ENCODE measurements at regions not wholly inside any gene's neighbourhood (a gene's known extent, or its start where the extent isn't known, plus 50 kb on each side); places are given as distances from the start of the nearest gene placed in this dataset.

- no peak for ATAC-seq (ENCODE audit: low read depth in 2 of 2)
- H3K27me3 Mint-ChIP-seq: peaks cover 7 to 21% (median 11%) of the 10 kb centered on the region in 3 donors
- no peaks in the 10 kb centered on the region for H3K4me1 Mint-ChIP-seq
- H3K9me3 Mint-ChIP-seq: peaks cover 0 to 15% (median 5%) of the 10 kb centered on the region in 7 donors
- peaks cover 0 to 8% of the 10 kb centered on the region in 2 donors for H3K36me3 Mint-ChIP-seq
- DNase-seq: no peak
- H3K4me3 Mint-ChIP-seq: no peak overlapping the region
- H3K27ac Mint-ChIP-seq: no peak overlapping the region
Measured at GRCh38 chr10:75347186-75347585, 54.4 kb downstream of the ZNF503 start.

- no peak overlapping the region for H3K27ac Mint-ChIP-seq
- ATAC-seq (ENCODE audit: low read depth in 2 of 2): no peak
- DNase-seq: no peak
- no peaks in the 10 kb centered on the region for H3K4me1 Mint-ChIP-seq
- H3K9me3 Mint-ChIP-seq: peaks cover 0 to 15% (median 5%) of the 10 kb centered on the region in 7 donors
- H3K27me3 Mint-ChIP-seq: peaks cover 7 to 13% (median 11%) of the 10 kb centered on the region in 3 donors
- H3K4me3 Mint-ChIP-seq: no peak overlapping the region
- peaks cover 0 to 8% of the 10 kb centered on the region in 2 donors for H3K36me3 Mint-ChIP-seq
Measured at GRCh38 chr10:75345738-75346137, 55.8 kb downstream of the ZNF503 start.

GRCh38 chr10:75344170-75344569, 57.4 kb downstream of the ZNF503 start:
- DNase-seq: no peak
- Mint-ChIP-seq H3K9me3 (peaks cover 0 to 15% (median 5%) of the 10 kb centered on the region in 7 donors), H3K4me3 (no peak overlapping the region), H3K27me3 (peaks cover 7 to 15% (median 11%) of the 10 kb centered on the region in 3 donors), H3K4me1 (no peaks in the 10 kb centered on the region), H3K36me3 (peaks cover 0 to 8% of the 10 kb centered on the region in 2 donors), H3K27ac (peak overlapping the region in 1 of 6 donors; percentile 54)
- ATAC-seq (ENCODE audit: low read depth in 2 of 2): no peak

- peaks cover 0 to 8% of the 10 kb centered on the region in 2 donors for H3K36me3 Mint-ChIP-seq
Measured at GRCh38 chr10:75342397-75342796, 59.2 kb downstream of the ZNF503 start.

GRCh38 chr10:75335983-75336382, 65.6 kb downstream of the ZNF503 start:
- Mint-ChIP-seq H3K4me1 (peaks cover 8 to 10% (median 10%) of the 10 kb centered on the region in 3 donors), H3K27ac (peak overlapping the region in 4 of 6 donors; percentile 17 to 64 (median 54)), H3K27me3 (peaks cover 6 to 15% (median 12%) of the 10 kb centered on the region in 3 donors), H3K36me3 (peaks cover 0 to 10% of the 10 kb centered on the region in 2 donors), H3K4me3 (peak overlapping the region in 1 of 8 donors; percentile 2), H3K9me3 (peaks cover 7 to 18% (median 12%) of the 10 kb centered on the region in 7 donors)
- DNase-seq (peak; percentile 25), ATAC-seq (ENCODE audit: low read depth in 2 of 2) (peak; percentile 95 to 98)

More at GRCh38 chr10:75342397-75342796, 59.2 kb downstream of the ZNF503 start:
- H3K27ac Mint-ChIP-seq: no peak overlapping the region
- H3K27me3 Mint-ChIP-seq: peaks cover 7 to 13% (median 11%) of the 10 kb centered on the region in 3 donors
- peaks cover 0 to 15% (median 7%) of the 10 kb centered on the region in 7 donors for H3K9me3 Mint-ChIP-seq
- ATAC-seq (ENCODE audit: low read depth in 2 of 2) (no peak), DNase-seq (no peak)
- H3K4me1 Mint-ChIP-seq: no peaks in the 10 kb centered on the region
- no peak overlapping the region for H3K4me3 Mint-ChIP-seq

GRCh38 chr10:75335191-75335590, 66.4 kb downstream of the ZNF503 start:
- H3K36me3 Mint-ChIP-seq: peaks cover 0 to 10% of the 10 kb centered on the region in 2 donors
- peaks cover 8 to 20% (median 20%) of the 10 kb centered on the region in 3 donors for H3K27me3 Mint-ChIP-seq
- ATAC-seq (ENCODE audit: low read depth in 2 of 2): no peak
- H3K27ac Mint-ChIP-seq: no peak overlapping the region
- peaks cover 7 to 19% (median 12%) of the 10 kb centered on the region in 7 donors for H3K9me3 Mint-ChIP-seq
- no peak for DNase-seq
- H3K4me3 Mint-ChIP-seq: no peak overlapping the region
- peaks cover 8 to 10% (median 10%) of the 10 kb centered on the region in 3 donors for H3K4me1 Mint-ChIP-seq

- no peak for ATAC-seq (ENCODE audit: low read depth in 2 of 2)
- Mint-ChIP-seq H3K27ac (no peak overlapping the region), H3K9me3 (peaks cover 7 to 21% (median 12%) of the 10 kb centered on the region in 7 donors), H3K27me3 (peaks cover 12 to 25% (median 24%) of the 10 kb centered on the region in 3 donors), H3K4me1 (peaks cover 8 to 10% (median 10%) of the 10 kb centered on the region in 3 donors), H3K4me3 (no peak overlapping the region), H3K36me3 (peaks cover 0 to 10% of the 10 kb centered on the region in 2 donors)
- DNase-seq: no peak
Measured at GRCh38 chr10:75334720-75335119, 66.8 kb downstream of the ZNF503 start.

- peaks cover 0 to 10% of the 10 kb centered on the region in 2 donors for H3K36me3 Mint-ChIP-seq
- H3K27me3 Mint-ChIP-seq: peaks cover 17 to 33% (median 30%) of the 10 kb centered on the region in 3 donors
- DNase-seq: no peak
- ATAC-seq (ENCODE audit: low read depth in 2 of 2): no peak
- peaks cover 7 to 24% (median 11%) of the 10 kb centered on the region in 7 donors for H3K9me3 Mint-ChIP-seq
- peak overlapping the region in 1 of 6 donors; percentile 33 for H3K27ac Mint-ChIP-seq
- H3K4me1 Mint-ChIP-seq: peaks cover 8 to 10% (median 10%) of the 10 kb centered on the region in 3 donors
- no peak overlapping the region for H3K4me3 Mint-ChIP-seq
Measured at GRCh38 chr10:75332081-75332480, 69.5 kb downstream of the ZNF503 start.

- Mint-ChIP-seq H3K36me3 (peaks cover 0 to 8% of the 10 kb centered on the region in 2 donors), H3K27ac (peak overlapping the region in 1 of 6 donors; percentile 4), H3K4me3 (no peak overlapping the region), H3K9me3 (peaks cover 6 to 23% (median 10%) of the 10 kb centered on the region in 7 donors), H3K4me1 (peaks cover 7 to 9% (median 7%) of the 10 kb centered on the region in 3 donors), H3K27me3 (peaks cover 16 to 34% (median 30%) of the 10 kb centered on the region in 3 donors)
- no peak for DNase-seq
- no peak for ATAC-seq (ENCODE audit: low read depth in 2 of 2)
Measured at GRCh38 chr10:75331081-75331480, 70.5 kb downstream of the ZNF503 start.

- Mint-ChIP-seq H3K4me3 (no peak overlapping the region), H3K9me3 (peaks cover 0 to 12% (median 4%) of the 10 kb centered on the region in 7 donors), H3K4me1 (no peaks in the 10 kb centered on the region), H3K27ac (no peak overlapping the region), H3K27me3 (peaks cover 11 to 38% (median 30%) of the 10 kb centered on the region in 3 donors), H3K36me3 (no peaks in the 10 kb centered on the region)
- DNase-seq: no peak
- no peak for ATAC-seq (ENCODE audit: low read depth in 2 of 2)
Measured at GRCh38 chr10:75329190-75329745, 72.3 kb downstream of the ZNF503 start.

- H3K9me3 Mint-ChIP-seq: peaks cover 5 to 23% (median 12%) of the 10 kb centered on the region in 7 donors
- no peak overlapping the region for H3K4me3 Mint-ChIP-seq
- H3K27ac Mint-ChIP-seq: no peak overlapping the region
- ATAC-seq (ENCODE audit: low read depth in 2 of 2) (no peak), DNase-seq (no peak)
- H3K36me3 Mint-ChIP-seq: peaks cover 0 to 8% of the 10 kb centered on the region in 2 donors
- peaks cover 11 to 30% (median 28%) of the 10 kb centered on the region in 3 donors for H3K27me3 Mint-ChIP-seq
- no peaks in the 10 kb centered on the region for H3K4me1 Mint-ChIP-seq
Measured at GRCh38 chr10:75326306-75326705, 75.3 kb downstream of the ZNF503 start.

- H3K27me3 Mint-ChIP-seq: peaks cover 0 to 11% (median 7%) of the 10 kb centered on the region in 3 donors
- peaks cover 16 to 71% (median 45%) of the 10 kb centered on the region in 7 donors for H3K9me3 Mint-ChIP-seq
- no peak overlapping the region for H3K4me3 Mint-ChIP-seq
Measured at GRCh38 chr10:75319274-75319673, 82.3 kb downstream of the ZNF503 start.

GRCh38 chr10:75314570-75314969, 78.8 kb upstream of the COMTD1 start:
- H3K4me1 Mint-ChIP-seq: no peaks in the 10 kb centered on the region
- peaks cover 19 to 61% (median 43%) of the 10 kb centered on the region in 7 donors for H3K9me3 Mint-ChIP-seq
- H3K4me3 Mint-ChIP-seq: no peak overlapping the region
- DNase-seq (no peak), ATAC-seq (ENCODE audit: low read depth in 2 of 2) (no peak)
- no peak overlapping the region for H3K27ac Mint-ChIP-seq
- H3K27me3 Mint-ChIP-seq: peaks cover 6 to 18% (median 7%) of the 10 kb centered on the region in 3 donors
- peaks cover 6 to 27% of the 10 kb centered on the region in 2 donors for H3K36me3 Mint-ChIP-seq

More at GRCh38 chr10:75319274-75319673, 82.3 kb downstream of the ZNF503 start:
- Mint-ChIP-seq H3K4me1 (no peaks in the 10 kb centered on the region), H3K27ac (no peak overlapping the region), H3K36me3 (peaks cover 4 to 32% of the 10 kb centered on the region in 2 donors)
- ATAC-seq (ENCODE audit: low read depth in 2 of 2) (no peak), DNase-seq (no peak)

- H3K4me1 Mint-ChIP-seq: no peaks in the 10 kb centered on the region
- no peak overlapping the region for H3K27ac Mint-ChIP-seq
- peaks cover 15 to 56% (median 39%) of the 10 kb centered on the region in 7 donors for H3K9me3 Mint-ChIP-seq
- no peak for ATAC-seq (ENCODE audit: low read depth in 2 of 2)
- H3K36me3 Mint-ChIP-seq: peaks cover 6 to 16% of the 10 kb centered on the region in 2 donors
- no peak overlapping the region for H3K4me3 Mint-ChIP-seq
- no peak for DNase-seq
- peaks cover 10 to 14% (median 13%) of the 10 kb centered on the region in 3 donors for H3K27me3 Mint-ChIP-seq
Measured at GRCh38 chr10:75312440-75312839, 76.7 kb upstream of the COMTD1 start.

All from naive B cell (primary cell).